Sigmoid colon (tissue), 6 donors: ENCODE measurements at regions not wholly inside any gene's neighbourhood (a gene's known extent, or its start where the extent isn't known, plus 50 kb on each side); places are given as distances from the start of the nearest gene placed in this dataset.

ENCODE experiments used
- DNase-seq: peaks from one replicate; pipeline ENCODE4 v3.0.0-alpha.2; 2019
- H3K27ac ChIP-seq, 4 donors: fragments of 200-600 bp; sonication (generic); one replicate each; pipeline ENCODE4 v1.5.1; 2016 to 2019; ENCODE audit warnings: mild to moderate bottlenecking in 1 of 4
- H3K27me3 ChIP-seq, 3 donors: fragments of 200-600 bp; sonication (generic); one replicate each; pipeline ENCODE4 v1.5.1; 2019; ENCODE audit warnings: mild to moderate bottlenecking in 1 of 3
- H3K36me3 ChIP-seq, 4 donors: fragments of 200-600 bp; sonication (generic); one replicate each; pipeline ENCODE4 v1.5.1; 2016 to 2019
- H3K4me1 ChIP-seq, 4 donors: fragments of 200-600 bp; sonication (generic); one replicate each; pipeline ENCODE4 v1.5.1; 2017 to 2019
- H3K4me3 ChIP-seq, 4 donors: fragments of 200-600 bp; sonication (generic); one replicate each; pipeline ENCODE4 v1.5.1; 2017 to 2019; ENCODE audit warnings: mild to moderate bottlenecking in 2 of 4, moderate library complexity in 1 of 4
- H3K9me3 ChIP-seq, 4 donors: fragments of 200-600 bp in 3 of 4; sonication (generic) in 3 of 4; one replicate each; pipeline versions ENCODE4 v1.5.1 to v1.6.1; 2013 to 2019
- EP300 ChIP-seq, 4 donors: sonication (generic); formaldehyde crosslinking; IDR thresholded peaks; one replicate each; pipeline ENCODE4 v1.6.1; 2017; ENCODE audit warnings: antibody characterized with exemption in 4 of 4
- POLR2A ChIP-seq, 2 donors: fragments of 450-650 bp; IDR thresholded peaks; one replicate each; pipeline ENCODE4 v1.6.1; 2016; ENCODE audit warnings: antibody characterized with exemption in 2 of 2, mild to moderate bottlenecking in 2 of 2, moderate library complexity in 2 of 2
- POLR2AphosphoS5 ChIP-seq, 4 donors: sonication (generic); formaldehyde crosslinking; IDR thresholded peaks; one replicate each; pipeline ENCODE4 v1.6.1; 2017; ENCODE audit warnings: antibody characterized with exemption in 4 of 4
- WGBS, 2 donors: extraction: QIAGEN DNeasy Blood & Tissue Kit; methylation state at CpG; one replicate each; pipeline ENCODE4 v1.1.7; 2013; 5-methylcytosine and 5-hydroxymethylcytosine counted together
- intact Hi-C: fragments of 100-400 bp; cut with DNase I; formaldehyde crosslinking; loops from one replicate; pipeline ENCODE4 v1.15.1; 2023
- TF ChIP-seq, protein P1 (sequence below), 4 experiments: fragments of 450-650 bp in 3 of 4; fragments of 200-600 bp in 1 of 4; IDR thresholded peaks; one replicate each; pipeline ENCODE4 v1.5.1; 2016 to 2019; ENCODE audit warnings: antibody characterized with exemption in 4 of 4, mild to moderate bottlenecking in 3 of 4, moderate library complexity in 2 of 4
- donor health status: healthy with polysubstance abuse.
- donor health status: healthy.

GRCh38 chr4:142983065-142983464, 137.0 kb upstream of the INPP4B start:
- no peak overlapping the region for H3K4me3 ChIP-seq
- H3K27ac ChIP-seq, result no peak overlapping the region
- 67 to 70% methylated on average over 3 of the region's 3 CpGs for WGBS, 2 donors
- no peaks in the 10 kb centered on the region for H3K36me3 ChIP-seq
- no peaks in the 10 kb centered on the region for H3K27me3 ChIP-seq
- no peaks in the 10 kb centered on the region for H3K4me1 ChIP-seq
- no peaks in the 10 kb centered on the region for H3K9me3 ChIP-seq
- intact Hi-C loops, result no loop called here
- no peak for TF ChIP-seq POLR2AphosphoS5 (IDR thresholded peaks at IDR 0.05)
- TF ChIP-seq POLR2A (IDR thresholded peaks at IDR 0.05), result no peak
- TF ChIP-seq EP300 (IDR thresholded peaks at IDR 0.05), result no peak
- TF ChIP-seq, protein P1, sequence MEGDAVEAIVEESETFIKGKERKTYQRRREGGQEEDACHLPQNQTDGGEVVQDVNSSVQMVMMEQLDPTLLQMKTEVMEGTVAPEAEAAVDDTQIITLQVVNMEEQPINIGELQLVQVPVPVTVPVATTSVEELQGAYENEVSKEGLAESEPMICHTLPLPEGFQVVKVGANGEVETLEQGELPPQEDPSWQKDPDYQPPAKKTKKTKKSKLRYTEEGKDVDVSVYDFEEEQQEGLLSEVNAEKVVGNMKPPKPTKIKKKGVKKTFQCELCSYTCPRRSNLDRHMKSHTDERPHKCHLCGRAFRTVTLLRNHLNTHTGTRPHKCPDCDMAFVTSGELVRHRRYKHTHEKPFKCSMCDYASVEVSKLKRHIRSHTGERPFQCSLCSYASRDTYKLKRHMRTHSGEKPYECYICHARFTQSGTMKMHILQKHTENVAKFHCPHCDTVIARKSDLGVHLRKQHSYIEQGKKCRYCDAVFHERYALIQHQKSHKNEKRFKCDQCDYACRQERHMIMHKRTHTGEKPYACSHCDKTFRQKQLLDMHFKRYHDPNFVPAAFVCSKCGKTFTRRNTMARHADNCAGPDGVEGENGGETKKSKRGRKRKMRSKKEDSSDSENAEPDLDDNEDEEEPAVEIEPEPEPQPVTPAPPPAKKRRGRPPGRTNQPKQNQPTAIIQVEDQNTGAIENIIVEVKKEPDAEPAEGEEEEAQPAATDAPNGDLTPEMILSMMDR (IDR thresholded peaks at IDR 0.05), result no peak
- DNase-seq, result no peak

GRCh38 chr4:142983589-142983988, 137.5 kb upstream of the INPP4B start:
- H3K27ac ChIP-seq, result no peak overlapping the region
- no peaks in the 10 kb centered on the region for H3K27me3 ChIP-seq
- intact Hi-C loops, result no loop called here
- WGBS, 2 donors, result 21 to 72% methylated on average over 2 of the region's 2 CpGs
- DNase-seq, result no peak
- no peaks in the 10 kb centered on the region for H3K36me3 ChIP-seq
- no peak overlapping the region for H3K4me3 ChIP-seq
- TF ChIP-seq POLR2A (IDR thresholded peaks at IDR 0.05), result no peak
- TF ChIP-seq, protein P1 (IDR thresholded peaks at IDR 0.05), result no peak
- no peak for TF ChIP-seq EP300 (IDR thresholded peaks at IDR 0.05)
- no peak for TF ChIP-seq POLR2AphosphoS5 (IDR thresholded peaks at IDR 0.05)
- H3K9me3 ChIP-seq, result no peaks in the 10 kb centered on the region
- H3K4me1 ChIP-seq, result no peaks in the 10 kb centered on the region

DNA sequence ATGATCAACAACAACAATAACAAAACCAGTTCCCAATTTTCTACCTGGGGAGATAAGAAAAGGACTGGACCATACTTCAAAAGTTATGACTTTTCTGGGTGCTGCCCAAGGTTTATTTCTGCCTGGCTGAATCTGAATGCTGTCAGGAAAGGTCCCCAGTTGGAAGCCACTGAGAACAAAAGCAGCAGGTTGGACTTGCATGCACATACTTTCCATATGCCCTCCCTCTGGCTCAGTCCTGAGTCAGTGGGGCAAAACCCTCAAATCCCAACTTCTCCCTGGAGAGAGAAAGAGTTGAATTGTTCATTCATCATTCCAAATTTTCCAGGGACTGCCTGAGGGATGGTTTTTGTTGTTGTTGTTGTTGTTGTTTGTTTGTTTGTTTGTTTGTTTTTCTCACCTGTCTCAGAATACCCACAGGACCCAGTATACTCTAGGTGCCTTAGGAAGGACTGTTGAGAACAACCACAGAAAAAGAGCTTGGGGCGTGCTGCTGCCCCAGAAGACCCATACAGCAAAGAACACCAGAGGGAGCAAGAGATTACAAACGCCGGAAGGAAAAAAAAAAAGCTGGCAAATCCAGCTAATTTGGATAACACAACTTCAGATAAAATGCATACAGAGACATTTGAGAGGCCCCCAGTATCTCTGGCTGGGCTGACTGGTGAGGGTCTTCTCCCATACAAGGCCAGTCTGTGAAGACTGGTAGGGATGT, 138.9 kb upstream of the INPP4B start:
- TF ChIP-seq POLR2AphosphoS5 (IDR thresholded peaks at IDR 0.05), result no peak
- no peak for TF ChIP-seq POLR2A (IDR thresholded peaks at IDR 0.05)
- no peak for TF ChIP-seq EP300 (IDR thresholded peaks at IDR 0.05)
- TF ChIP-seq, protein P1 (IDR thresholded peaks at IDR 0.05), result no peak

GRCh38 chr4:143016171-143016570, 168.5 kb upstream of the USP38 start:
- WGBS, 2 donors, result 58 to 65% methylated on average over 5 of the region's 5 CpGs
- Histone ChIP-seq H3K9me3 (peaks cover 0 to 2% (median 0%) of the 10 kb centered on the region in 4 donors), H3K4me3 (no peak overlapping the region), H3K27ac (no peak overlapping the region), H3K36me3 (no peaks in the 10 kb centered on the region), H3K4me1 (no peaks in the 10 kb centered on the region), H3K27me3 (no peaks in the 10 kb centered on the region)
- intact Hi-C loops, result no loop called here
- DNase-seq, result no peak
- no peak for TF ChIP-seq POLR2A (IDR thresholded peaks at IDR 0.05)
- TF ChIP-seq EP300 (IDR thresholded peaks at IDR 0.05), result no peak
- TF ChIP-seq POLR2AphosphoS5 (IDR thresholded peaks at IDR 0.05), result no peak
- TF ChIP-seq, protein P1 (IDR thresholded peaks at IDR 0.05), result no peak

More for the DNA sequence above, 138.9 kb upstream of the INPP4B start:
- Histone ChIP-seq H3K9me3 (no peaks in the 10 kb centered on the region), H3K27me3 (no peaks in the 10 kb centered on the region), H3K4me3 (no peak overlapping the region), H3K4me1 (no peaks in the 10 kb centered on the region), H3K27ac (no peak overlapping the region), H3K36me3 (no peaks in the 10 kb centered on the region)
- WGBS, 2 donors, result 15 to 40% methylated on average over 3 of the region's 3 CpGs
- intact Hi-C loops, result no loop called here
- DNase-seq, result no peak

GRCh38 chr4:143017210-143017609, 167.5 kb upstream of the USP38 start:
- 24 to 48% methylated on average over 3 of the region's 3 CpGs for WGBS, 2 donors
- no peaks in the 10 kb centered on the region for H3K9me3 ChIP-seq
- H3K27me3 ChIP-seq, result no peaks in the 10 kb centered on the region
- no peaks in the 10 kb centered on the region for H3K36me3 ChIP-seq
- H3K4me3 ChIP-seq, result no peak overlapping the region
- intact Hi-C loops, result no loop called here
- TF ChIP-seq EP300 (IDR thresholded peaks at IDR 0.05) (no peak), POLR2AphosphoS5 (IDR thresholded peaks at IDR 0.05) (no peak), POLR2A (IDR thresholded peaks at IDR 0.05) (no peak)
- no peak overlapping the region for H3K27ac ChIP-seq
- H3K4me1 ChIP-seq, result no peaks in the 10 kb centered on the region
- no peak for DNase-seq
